Stimulated activated naive CD4-positive, alpha-beta T cell (primary cell): ENCODE measurements at regions not wholly inside any gene's neighbourhood (a gene's known extent, or its start where the extent isn't known, plus 50 kb on each side); places are given as distances from the start of the nearest gene placed in this dataset.

Experiments
- DNase-seq, 6 experiments: peaks; one replicate each; lab custom pipeline; 2025; lab: John Stamatoyannopoulos, UW

- no peak for DNase-seq
These were observed 77.1 kb downstream of the FBXO5 start for GRCh38 chr6:152905551-152906299.

GRCh38 chr6:152909241-152909640 is 73.6 kb downstream of the FBXO5 start:
- no peak for DNase-seq

GRCh38 chr6:152916035-152916434 is 66.8 kb downstream of the FBXO5 start:
- DNase-seq = no peak

GRCh38 chr6:152918991-152919390 is 63.9 kb downstream of the FBXO5 start:
- no peak for DNase-seq

DNA sequence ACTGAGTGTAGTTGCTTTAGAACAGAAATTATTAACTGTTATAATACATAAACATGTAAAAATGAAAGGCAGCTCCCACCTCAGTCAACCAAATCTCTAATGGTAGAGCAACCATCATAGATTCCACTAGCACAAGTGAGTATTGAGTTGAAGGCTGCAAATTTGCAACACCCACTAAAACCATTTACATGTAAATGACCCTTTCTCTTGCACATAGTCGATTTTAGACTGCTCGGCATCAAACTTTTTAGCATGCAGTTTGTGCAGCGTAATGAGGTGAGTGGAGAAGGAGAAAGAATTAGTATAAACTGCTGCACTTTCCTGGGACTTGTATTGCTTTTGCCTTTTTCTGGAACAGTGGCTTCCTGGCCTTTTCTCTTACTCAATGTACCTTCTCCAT is 62.8 kb downstream of the FBXO5 start:
- no peak for DNase-seq
